ENCODE measurements at regions not wholly inside any gene's neighbourhood (a gene's known extent, or its start where the extent isn't known, plus 50 kb on each side); places are given as distances from the start of the nearest gene placed in this dataset.

GRCh38 chr6:129774697-129775447 is 64.9 kb upstream of the ARHGAP18 start:
- no peak for TF ChIP-seq EZH2 (IDR thresholded peaks at IDR 0.05; ENCODE audit: insufficient read depth, poor library complexity, severe bottlenecking)
- no peak for TF ChIP-seq EZH2phosphoT487 (IDR thresholded peaks at IDR 0.05; ENCODE audit: insufficient read depth, low read depth)
